ENCODE measurements at regions not wholly inside any gene's neighbourhood (a gene's known extent, or its start where the extent isn't known, plus 50 kb on each side); places are given as distances from the start of the nearest gene placed in this dataset.

GRCh38 chr20:50247196-50248094 lies 56.8 kb downstream of the CEBPB start:
- no peak overlapping the region for H3K4me3 ChIP-seq (ENCODE audit: low read length)
- TF ChIP-seq, protein P1, sequence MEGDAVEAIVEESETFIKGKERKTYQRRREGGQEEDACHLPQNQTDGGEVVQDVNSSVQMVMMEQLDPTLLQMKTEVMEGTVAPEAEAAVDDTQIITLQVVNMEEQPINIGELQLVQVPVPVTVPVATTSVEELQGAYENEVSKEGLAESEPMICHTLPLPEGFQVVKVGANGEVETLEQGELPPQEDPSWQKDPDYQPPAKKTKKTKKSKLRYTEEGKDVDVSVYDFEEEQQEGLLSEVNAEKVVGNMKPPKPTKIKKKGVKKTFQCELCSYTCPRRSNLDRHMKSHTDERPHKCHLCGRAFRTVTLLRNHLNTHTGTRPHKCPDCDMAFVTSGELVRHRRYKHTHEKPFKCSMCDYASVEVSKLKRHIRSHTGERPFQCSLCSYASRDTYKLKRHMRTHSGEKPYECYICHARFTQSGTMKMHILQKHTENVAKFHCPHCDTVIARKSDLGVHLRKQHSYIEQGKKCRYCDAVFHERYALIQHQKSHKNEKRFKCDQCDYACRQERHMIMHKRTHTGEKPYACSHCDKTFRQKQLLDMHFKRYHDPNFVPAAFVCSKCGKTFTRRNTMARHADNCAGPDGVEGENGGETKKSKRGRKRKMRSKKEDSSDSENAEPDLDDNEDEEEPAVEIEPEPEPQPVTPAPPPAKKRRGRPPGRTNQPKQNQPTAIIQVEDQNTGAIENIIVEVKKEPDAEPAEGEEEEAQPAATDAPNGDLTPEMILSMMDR (conservative IDR thresholded peaks at IDR 0.05; ENCODE audit: low read length) = no peak
- no peak for DNase-seq (ENCODE audit: low read depth)

DNA sequence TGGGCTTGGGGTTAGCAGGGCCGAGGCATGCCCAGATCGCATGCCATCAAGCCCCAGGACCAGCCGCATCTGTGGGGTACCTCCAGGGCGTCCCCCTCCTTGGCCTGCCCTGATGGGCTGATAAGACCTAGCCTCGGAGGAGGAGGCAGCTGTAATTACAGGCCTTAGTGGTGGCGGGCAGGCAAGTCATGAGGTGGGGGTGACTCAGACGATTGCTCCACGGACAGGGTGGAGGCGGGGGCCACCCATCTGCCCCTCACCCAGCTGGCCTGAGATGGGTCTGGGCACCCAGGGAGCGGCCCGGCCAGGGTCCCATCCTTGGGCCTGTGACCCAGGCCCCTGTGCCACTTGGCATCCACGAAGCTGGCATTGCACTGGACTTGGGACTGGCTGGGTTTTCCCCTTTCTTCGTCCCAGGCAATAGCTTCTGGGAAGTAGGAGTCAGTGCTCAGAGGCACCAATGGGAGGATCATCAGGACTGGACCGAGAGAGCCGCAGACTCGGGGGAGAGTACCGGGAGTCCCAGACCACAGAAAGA lies 57.5 kb downstream of the CEBPB start:
- no peak overlapping the region for H3K4me3 ChIP-seq (ENCODE audit: low read length)
- TF ChIP-seq, protein P1 (conservative IDR thresholded peaks at IDR 0.05; ENCODE audit: low read length) = no peak
- DNase-seq (ENCODE audit: low read depth) = peak; percentile 43

DNA sequence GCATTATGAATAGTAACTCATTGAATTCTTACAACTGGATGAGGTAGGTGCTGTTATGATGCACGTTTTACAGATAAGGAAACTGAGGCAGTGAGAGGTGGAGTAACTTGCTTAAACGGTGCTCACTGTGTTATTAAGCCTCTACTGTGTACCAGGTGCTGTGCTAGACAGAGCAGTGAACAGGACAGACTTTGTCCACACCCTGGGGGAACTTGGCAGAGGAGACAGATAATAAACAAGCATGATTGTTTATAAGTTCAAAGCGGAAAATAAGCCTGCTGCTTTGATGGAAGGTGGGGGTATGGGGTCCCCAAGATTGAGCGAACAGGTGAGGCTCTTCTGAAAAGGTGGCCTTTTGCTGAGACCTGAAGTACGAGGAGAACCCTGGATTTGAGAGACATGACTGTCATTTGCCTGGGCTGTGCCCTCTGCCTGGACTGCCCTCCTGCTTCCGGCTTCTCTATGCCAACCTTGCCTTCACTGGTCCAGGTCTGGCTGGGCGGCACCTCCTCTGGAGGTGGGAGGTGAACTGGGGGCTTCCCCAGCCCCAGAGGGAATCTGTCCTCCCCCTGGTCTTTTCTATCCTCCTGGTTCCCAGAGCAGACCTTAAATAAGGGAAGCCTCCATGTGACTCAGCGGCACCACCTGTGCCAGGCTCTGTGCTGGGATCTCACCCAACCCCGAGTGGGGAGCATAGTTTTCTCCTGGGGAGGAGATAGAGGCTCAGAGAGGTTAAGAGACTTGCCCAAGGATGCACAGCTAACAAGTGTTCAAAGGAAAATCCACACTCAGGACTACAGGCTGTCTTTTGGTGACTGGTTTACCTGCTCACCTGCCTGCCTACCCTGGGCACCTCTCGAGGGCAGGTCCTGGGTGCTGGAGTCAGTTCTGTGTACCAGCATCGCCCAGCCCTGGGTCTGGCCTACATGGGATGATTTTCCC lies 59.1 kb downstream of the CEBPB start:
- TF ChIP-seq, protein P1 (conservative IDR thresholded peaks at IDR 0.05; ENCODE audit: low read length) = no peak
- no peak for DNase-seq (ENCODE audit: low read depth)
- no peak overlapping the region for H3K4me3 ChIP-seq (ENCODE audit: low read length)

GRCh38 chr20:50250679-50251382 lies 60.2 kb downstream of the CEBPB start:
- no peak for DNase-seq (ENCODE audit: low read depth)

DNA sequence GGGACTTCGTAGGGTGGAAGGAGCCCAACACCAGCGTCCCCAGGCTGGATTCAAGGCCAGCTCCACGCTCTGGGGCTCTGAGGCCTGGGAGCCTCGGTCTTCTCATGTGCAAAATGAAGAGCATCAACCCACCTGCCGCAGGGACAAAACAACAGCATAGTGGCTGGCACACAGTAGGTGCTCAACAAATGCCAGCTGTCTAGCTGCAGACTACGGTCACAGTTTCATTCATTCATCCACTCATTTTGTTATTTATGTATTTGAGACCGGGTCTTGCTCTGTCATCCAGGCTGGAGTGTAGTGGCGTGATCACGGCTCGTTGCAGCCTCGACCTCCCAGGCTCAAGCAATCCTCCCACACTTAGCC lies 60.7 kb downstream of the CEBPB start:
- no peak for DNase-seq (ENCODE audit: low read depth)
- H3K4me3 ChIP-seq (ENCODE audit: low read length) = no peak overlapping the region
- TF ChIP-seq, protein P1 (conservative IDR thresholded peaks at IDR 0.05; ENCODE audit: low read length) = no peak

More at GRCh38 chr20:50250679-50251382, 60.2 kb downstream of the CEBPB start:
- TF ChIP-seq, protein P1 (conservative IDR thresholded peaks at IDR 0.05; ENCODE audit: low read length) = no peak
- no peak overlapping the region for H3K4me3 ChIP-seq (ENCODE audit: low read length)

DNA sequence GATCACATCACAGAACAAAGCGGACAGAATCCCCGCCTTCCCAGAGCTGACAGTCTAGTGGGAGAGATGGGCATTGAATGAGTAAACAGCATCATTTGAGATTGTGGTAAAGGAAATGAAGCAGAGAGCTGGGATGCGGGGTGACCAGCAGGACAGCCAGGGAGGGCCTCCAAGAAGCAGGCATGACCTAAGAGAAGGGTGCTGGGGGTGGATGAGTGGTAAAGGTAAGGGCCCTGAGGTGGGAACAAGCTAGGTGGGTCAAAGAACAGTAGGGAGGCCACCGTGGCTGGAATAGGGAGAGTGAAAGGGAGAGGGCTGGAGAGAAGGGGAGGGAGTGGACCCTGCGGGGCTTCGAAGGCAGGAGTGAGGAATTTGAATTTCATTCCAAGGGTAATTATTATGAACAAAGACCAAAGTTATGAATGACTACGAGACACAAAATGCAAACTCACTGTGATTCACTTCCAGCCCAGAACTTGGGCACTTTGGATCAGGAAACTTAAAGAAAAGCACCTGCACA lies 61.4 kb downstream of the CEBPB start:
- TF ChIP-seq, protein P1 (conservative IDR thresholded peaks at IDR 0.05; ENCODE audit: low read length) = peak; percentile 2; the same call in 1 of the 2 replicates
- DNase-seq (ENCODE audit: low read depth) = peak; percentile 76
- no peak overlapping the region for H3K4me3 ChIP-seq (ENCODE audit: low read length)

Data from AG10803 (cell line).